ENCODE measurements at regions not wholly inside any gene's neighbourhood (a gene's known extent, or its start where the extent isn't known, plus 50 kb on each side); places are given as distances from the start of the nearest gene placed in this dataset.

DNA sequence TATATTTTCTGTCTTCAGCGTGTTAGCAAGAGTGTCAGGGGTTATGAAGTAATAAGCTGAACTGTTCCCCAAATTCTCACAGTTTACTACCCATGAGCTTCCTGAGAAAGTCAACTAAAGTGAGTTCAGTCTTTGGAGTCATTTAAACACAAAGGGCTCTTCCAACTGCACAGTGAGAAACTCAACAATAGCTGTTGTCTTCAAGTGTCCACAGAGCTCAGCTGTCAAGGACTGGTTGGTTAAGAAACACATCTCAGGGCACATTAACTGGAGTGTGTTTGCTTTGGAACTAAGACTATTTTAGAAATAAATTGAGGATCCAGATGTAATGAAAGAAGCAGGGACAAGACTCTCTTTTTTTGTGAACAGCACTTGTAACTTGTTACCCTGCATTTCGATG lies 241.4 kb upstream of the SOX4 start:
- DNase-seq, result no peak
- Histone ChIP-seq H4K20me1 (ENCODE audit: insufficient read depth, low read length) (no peaks in the 10 kb centered on the region), H3K27ac (ENCODE audit: low read length) (no peak overlapping the region), H2AFZ (ENCODE audit: low read depth, low read length) (no peak overlapping the region), H3K4me2 (ENCODE audit: insufficient read depth, low read length) (no peak overlapping the region), H3K27me3 (ENCODE audit: insufficient read depth, low read length, poor library complexity) (no peaks in the 10 kb centered on the region), H3K4me3 (ENCODE audit: low read depth in 1 of 2, low read length in 2 of 2) (no peak overlapping the region), H3K36me3 (ENCODE audit: insufficient read depth, low read length) (no peaks in the 10 kb centered on the region), H3K4me1 (ENCODE audit: insufficient read depth, low read length) (peaks cover 12% of the 10 kb centered on the region), H3K79me2 (ENCODE audit: insufficient read depth, low read length) (no peaks in the 10 kb centered on the region), H3K9ac (ENCODE audit: low read depth, low read length) (no peak overlapping the region), H3K9me3 (ENCODE audit: insufficient read depth, low read length, severe bottlenecking) (no peaks in the 10 kb centered on the region)
- TF ChIP-seq EZH2 (IDR thresholded peaks at IDR 0.05; ENCODE audit: borderline replicate concordance, low read depth, low read length, severe bottlenecking), result no peak
- TF ChIP-seq, protein P1, sequence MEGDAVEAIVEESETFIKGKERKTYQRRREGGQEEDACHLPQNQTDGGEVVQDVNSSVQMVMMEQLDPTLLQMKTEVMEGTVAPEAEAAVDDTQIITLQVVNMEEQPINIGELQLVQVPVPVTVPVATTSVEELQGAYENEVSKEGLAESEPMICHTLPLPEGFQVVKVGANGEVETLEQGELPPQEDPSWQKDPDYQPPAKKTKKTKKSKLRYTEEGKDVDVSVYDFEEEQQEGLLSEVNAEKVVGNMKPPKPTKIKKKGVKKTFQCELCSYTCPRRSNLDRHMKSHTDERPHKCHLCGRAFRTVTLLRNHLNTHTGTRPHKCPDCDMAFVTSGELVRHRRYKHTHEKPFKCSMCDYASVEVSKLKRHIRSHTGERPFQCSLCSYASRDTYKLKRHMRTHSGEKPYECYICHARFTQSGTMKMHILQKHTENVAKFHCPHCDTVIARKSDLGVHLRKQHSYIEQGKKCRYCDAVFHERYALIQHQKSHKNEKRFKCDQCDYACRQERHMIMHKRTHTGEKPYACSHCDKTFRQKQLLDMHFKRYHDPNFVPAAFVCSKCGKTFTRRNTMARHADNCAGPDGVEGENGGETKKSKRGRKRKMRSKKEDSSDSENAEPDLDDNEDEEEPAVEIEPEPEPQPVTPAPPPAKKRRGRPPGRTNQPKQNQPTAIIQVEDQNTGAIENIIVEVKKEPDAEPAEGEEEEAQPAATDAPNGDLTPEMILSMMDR (IDR thresholded peaks at IDR 0.05; ENCODE audit: borderline replicate concordance, extremely low read depth, low read length, poor library complexity, severe bottlenecking), result no peak
- ATAC-seq (ENCODE audit: insufficient read depth, low read depth), result no peak

DNA sequence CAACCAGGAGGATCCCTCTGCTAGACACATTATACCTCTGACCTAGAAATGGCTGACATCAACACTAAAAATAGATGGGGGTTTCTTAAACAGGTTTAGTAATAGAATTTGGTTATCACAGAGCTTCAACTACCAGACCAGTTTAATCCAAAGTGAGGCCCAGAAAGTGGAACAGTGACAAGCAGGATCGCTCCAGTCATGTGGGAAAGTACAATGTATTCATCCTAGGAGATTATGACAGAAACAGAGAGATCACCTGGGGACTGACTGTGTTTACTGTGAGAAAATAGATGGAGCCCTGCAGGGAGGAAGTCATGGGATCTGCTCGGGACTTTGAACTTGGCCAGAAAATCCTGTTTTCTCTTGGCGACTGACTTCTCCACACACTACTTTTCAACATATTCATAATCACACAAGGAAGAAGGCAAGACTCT lies 238.7 kb upstream of the SOX4 start:
- no peak overlapping the region for H2AFZ ChIP-seq (ENCODE audit: low read depth, low read length)
- no peaks in the 10 kb centered on the region for H3K9me3 ChIP-seq (ENCODE audit: insufficient read depth, low read length, severe bottlenecking)
- ATAC-seq (ENCODE audit: insufficient read depth, low read depth), result no peak
- H3K4me3 ChIP-seq (ENCODE audit: low read depth in 1 of 2, low read length in 2 of 2), result no peak overlapping the region
- no peaks in the 10 kb centered on the region for H3K27me3 ChIP-seq (ENCODE audit: insufficient read depth, low read length, poor library complexity)
- no peak for DNase-seq
- H3K4me2 ChIP-seq (ENCODE audit: insufficient read depth, low read length), result no peak overlapping the region
- no peaks in the 10 kb centered on the region for H4K20me1 ChIP-seq (ENCODE audit: insufficient read depth, low read length)
- no peaks in the 10 kb centered on the region for H3K79me2 ChIP-seq (ENCODE audit: insufficient read depth, low read length)
- no peak for TF ChIP-seq EZH2 (IDR thresholded peaks at IDR 0.05; ENCODE audit: borderline replicate concordance, low read depth, low read length, severe bottlenecking)
- TF ChIP-seq, protein P1 (IDR thresholded peaks at IDR 0.05; ENCODE audit: borderline replicate concordance, extremely low read depth, low read length, poor library complexity, severe bottlenecking), result no peak
- peaks cover 21% of the 10 kb centered on the region for H3K4me1 ChIP-seq (ENCODE audit: insufficient read depth, low read length)
- no peak overlapping the region for H3K9ac ChIP-seq (ENCODE audit: low read depth, low read length)
- no peaks in the 10 kb centered on the region for H3K36me3 ChIP-seq (ENCODE audit: insufficient read depth, low read length)
- H3K27ac ChIP-seq (ENCODE audit: low read length), result no peak overlapping the region

GRCh38 chr6:21355638-21356037 lies 237.9 kb upstream of the SOX4 start:
- no peaks in the 10 kb centered on the region for H4K20me1 ChIP-seq (ENCODE audit: insufficient read depth, low read length)
- no peak overlapping the region for H3K4me3 ChIP-seq (ENCODE audit: low read depth in 1 of 2, low read length in 2 of 2)
- no peak overlapping the region for H3K27ac ChIP-seq (ENCODE audit: low read length)
- H3K36me3 ChIP-seq (ENCODE audit: insufficient read depth, low read length), result no peaks in the 10 kb centered on the region
- H3K9me3 ChIP-seq (ENCODE audit: insufficient read depth, low read length, severe bottlenecking), result no peaks in the 10 kb centered on the region
- no peaks in the 10 kb centered on the region for H3K79me2 ChIP-seq (ENCODE audit: insufficient read depth, low read length)
- no peak for DNase-seq
- TF ChIP-seq EZH2 (IDR thresholded peaks at IDR 0.05; ENCODE audit: borderline replicate concordance, low read depth, low read length, severe bottlenecking), result no peak
- no peak overlapping the region for H3K9ac ChIP-seq (ENCODE audit: low read depth, low read length)
- peaks cover 21% of the 10 kb centered on the region for H3K4me1 ChIP-seq (ENCODE audit: insufficient read depth, low read length)
- no peak overlapping the region for H2AFZ ChIP-seq (ENCODE audit: low read depth, low read length)
- no peaks in the 10 kb centered on the region for H3K27me3 ChIP-seq (ENCODE audit: insufficient read depth, low read length, poor library complexity)
- no peak overlapping the region for H3K4me2 ChIP-seq (ENCODE audit: insufficient read depth, low read length)
- no peak for ATAC-seq (ENCODE audit: insufficient read depth, low read depth)

GRCh38 chr6:21357262-21357661 lies 236.3 kb upstream of the SOX4 start:
- no peak overlapping the region for H2AFZ ChIP-seq (ENCODE audit: low read depth, low read length)
- no peaks in the 10 kb centered on the region for H3K9me3 ChIP-seq (ENCODE audit: insufficient read depth, low read length, severe bottlenecking)
- no peak for DNase-seq
- no peaks in the 10 kb centered on the region for H3K36me3 ChIP-seq (ENCODE audit: insufficient read depth, low read length)
- H3K27me3 ChIP-seq (ENCODE audit: insufficient read depth, low read length, poor library complexity), result no peaks in the 10 kb centered on the region
- H3K4me2 ChIP-seq (ENCODE audit: insufficient read depth, low read length), result no peak overlapping the region
- peaks cover 21% of the 10 kb centered on the region for H3K4me1 ChIP-seq (ENCODE audit: insufficient read depth, low read length)
- H3K79me2 ChIP-seq (ENCODE audit: insufficient read depth, low read length), result no peaks in the 10 kb centered on the region
- H3K9ac ChIP-seq (ENCODE audit: low read depth, low read length), result no peak overlapping the region
- ATAC-seq (ENCODE audit: insufficient read depth, low read depth), result peak; percentile 21; the same call in 1 of the 3 replicates
- H4K20me1 ChIP-seq (ENCODE audit: insufficient read depth, low read length), result no peaks in the 10 kb centered on the region
- no peak overlapping the region for H3K27ac ChIP-seq (ENCODE audit: low read length)
- TF ChIP-seq EZH2 (IDR thresholded peaks at IDR 0.05; ENCODE audit: borderline replicate concordance, low read depth, low read length, severe bottlenecking), result no peak
- TF ChIP-seq, protein P1 (IDR thresholded peaks at IDR 0.05; ENCODE audit: borderline replicate concordance, extremely low read depth, low read length, poor library complexity, severe bottlenecking), result no peak
- H3K4me3 ChIP-seq (ENCODE audit: low read depth in 1 of 2, low read length in 2 of 2), result no peak overlapping the region

Measured in DND-41 (cell line).